NB4 (cell line): ENCODE measurements at regions not wholly inside any gene's neighbourhood (a gene's known extent, or its start where the extent isn't known, plus 50 kb on each side); places are given as distances from the start of the nearest gene placed in this dataset.
"Not testable (repeated sequence)": the region's sequence is repeated elsewhere in the genome, so short reads cannot be mapped to it uniquely, and the experiment has no call there.

ENCODE experiments used
- CTCF ChIP-seq: IDR thresholded peaks from one replicate; pipeline ENCODE4 v1.5.1; 2012; ENCODE audit warnings: low read depth, low read length
- POLR2A ChIP-seq: IDR thresholded peaks from 2 replicates; pipeline ENCODE4 v1.6.1; 2011; ENCODE audit warnings: mild to moderate bottlenecking; ENCODE audit not compliant: insufficient read length; ENCODE audit errors: extremely low read depth

GRCh38 chr1:148267066-148267465 is 115.0 kb upstream of the NBPF11 start:
- not testable (repeated sequence) for TF ChIP-seq CTCF, POLR2A
